Retinal pigment epithelial cell (primary cell): ENCODE measurements at regions not wholly inside any gene's neighbourhood (a gene's known extent, or its start where the extent isn't known, plus 50 kb on each side); places are given as distances from the start of the nearest gene placed in this dataset.

Experiments
- DNase-seq: peaks from one replicate; pipeline ENCODE4 v3.0.0-alpha.2; 2010; ENCODE audit warnings: low read depth
- H3K4me3 ChIP-seq: 2 replicates; pipeline ENCODE4 v1.5.1; 2011; ENCODE audit warnings: mild to moderate bottlenecking, low read length, control low read depth, moderate library complexity
- CTCF ChIP-seq: conservative IDR thresholded peaks from 2 replicates; pipeline ENCODE4 v1.5.1; 2011; ENCODE audit warnings: low read depth, low read length, control low read depth, inconsistent platforms

GRCh38 chr4:100130964-100131363 lies 59.3 kb downstream of the DDIT4L start:
- no peak for DNase-seq
- no peak overlapping the region for H3K4me3 ChIP-seq
- TF ChIP-seq CTCF, result no peak

- no peak for DNase-seq
- H3K4me3 ChIP-seq, result no peak overlapping the region
- TF ChIP-seq CTCF, result no peak
Observed at GRCh38 chr4:100130491-100130890, 59.8 kb downstream of the DDIT4L start.

GRCh38 chr4:100129774-100130173 lies 60.5 kb downstream of the DDIT4L start:
- TF ChIP-seq CTCF, result no peak
- DNase-seq, result no peak

GRCh38 chr4:100128338-100128737 lies 61.9 kb downstream of the DDIT4L start:
- no peak overlapping the region for H3K4me3 ChIP-seq
- TF ChIP-seq CTCF, result no peak
- DNase-seq, result no peak

More at GRCh38 chr4:100129774-100130173, 60.5 kb downstream of the DDIT4L start:
- H3K4me3 ChIP-seq, result no peak overlapping the region

GRCh38 chr4:100124715-100125114 lies 65.6 kb downstream of the DDIT4L start:
- DNase-seq, result no peak
- no peak for TF ChIP-seq CTCF
- no peak overlapping the region for H3K4me3 ChIP-seq

- DNase-seq, result no peak
- TF ChIP-seq CTCF, result no peak
- H3K4me3 ChIP-seq, result no peak overlapping the region
Observed at GRCh38 chr4:100118181-100118580, 72.1 kb downstream of the DDIT4L start.

- no peak overlapping the region for H3K4me3 ChIP-seq
- DNase-seq, result no peak
- TF ChIP-seq CTCF, result no peak
Observed at GRCh38 chr4:100117750-100118149, 72.5 kb downstream of the DDIT4L start.
